ENCODE measurements at regions not wholly inside any gene's neighbourhood (a gene's known extent, or its start where the extent isn't known, plus 50 kb on each side); places are given as distances from the start of the nearest gene placed in this dataset.

- TF ChIP-seq CTCF (IDR thresholded peaks at IDR 0.05): no peak
- no peak for TF ChIP-seq POLR2AphosphoS5 (IDR thresholded peaks at IDR 0.05)
Measured at GRCh38 chr2:191581003-191581402, 96.9 kb upstream of the NABP1 start.
